GM12878 (cell line): ENCODE measurements at regions not wholly inside any gene's neighbourhood (a gene's known extent, or its start where the extent isn't known, plus 50 kb on each side); places are given as distances from the start of the nearest gene placed in this dataset.

ENCODE experiments used
- ATAC-seq: fragments of 200-7000 bp; cut with Tn5 transposase; 3 replicates; pipeline ENCODE4 v1.9.1; 2020; ENCODE audit warnings: mild to moderate bottlenecking, moderate library complexity
- BruUV-seq: library from RNA; stranded (reverse); fragments of 400-500 nt; replicated peaks from 2 replicates; lab custom pipeline; 2021; lab: Mats Ljungman, UMichigan
- CTCF ChIA-PET: fragments of 300-600 bp; sonication (Branson Sonifier 250); formaldehyde crosslinking; extraction: SDS; loops from one replicate; lab custom pipeline; 2021; ENCODE audit warnings: inconsistent platforms; lab: Yijun Ruan, JAX
- POLR2A ChIA-PET: fragments of 350-600 bp; formaldehyde crosslinking; extraction: SDS; loops from one replicate; lab custom pipeline; 2021; ENCODE audit warnings: inconsistent platforms; lab: Charles Lee
- RAD21 ChIA-PET: fragments of 300-600 bp; sonication (Branson Sonifier 250); formaldehyde crosslinking; loops from one replicate; lab custom pipeline; 2023; ENCODE audit warnings: antibody characterized with exemption; ENCODE audit not compliant: unreplicated experiment; lab: Charles Lee
- SMC1A ChIA-PET: fragments of 300-600 bp; sonication (Branson Sonifier 250); formaldehyde crosslinking; loops from one replicate; lab custom pipeline; 2023; ENCODE audit not compliant: unreplicated experiment, uncharacterized antibody; lab: Charles Lee
- DNase-seq: peaks from one replicate; pipeline ENCODE4 v3.0.0-alpha.2; 2011; ENCODE audit warnings: low read depth, low spot score
- FAIRE-seq: peaks from 3 replicates; lab custom pipeline; 2011; peaks lifted over from hg19 to GRCh38; lab: Jason Lieb, UNC
- H2AFZ ChIP-seq: 2 replicates; pipeline ENCODE4 v1.6.0; 2011; ENCODE audit warnings: low read depth, low read length, control low read depth; ENCODE audit not compliant: control insufficient read depth
- H3K27ac ChIP-seq: 2 replicates; pipeline ENCODE4 v1.5.1; 2011; ENCODE audit warnings: control low read depth; ENCODE audit not compliant: control insufficient read depth, insufficient read depth
- H3K27me3 ChIP-seq, 2 experiments: replicated peaks in 1 of 2; 2 replicates each; pipeline versions ENCODE4 v1.6.0 to v1.6.1; 2011; ENCODE audit warnings: low read length in 1 of 2; ENCODE audit not compliant: control insufficient read depth in 2 of 2, insufficient read depth in 2 of 2
- H3K36me3 ChIP-seq, 2 experiments: 2 replicates each; pipeline ENCODE4 v1.5.1; 2011; ENCODE audit warnings: low read length in 1 of 2; ENCODE audit not compliant: control insufficient read depth in 2 of 2, insufficient read depth in 2 of 2
- H3K4me1 ChIP-seq: 2 replicates; pipeline ENCODE4 v1.6.1; 2011; ENCODE audit warnings: mild to moderate bottlenecking, low read length, moderate library complexity, mixed read lengths; ENCODE audit not compliant: control insufficient read depth, insufficient read depth
- H3K4me2 ChIP-seq: 2 replicates; pipeline ENCODE4 v1.6.0; 2011; ENCODE audit warnings: control low read depth; ENCODE audit not compliant: control insufficient read depth, insufficient read depth
- H3K4me3 ChIP-seq: fragments of 200-600 bp; sonication (generic); 2 replicates; pipeline ENCODE4 v1.5.1; 2016
- H3K79me2 ChIP-seq: 2 replicates; pipeline ENCODE4 v1.6.0; 2011; ENCODE audit warnings: low read length; ENCODE audit not compliant: control insufficient read depth, insufficient read depth
- H3K9ac ChIP-seq: 2 replicates; pipeline ENCODE4 v1.8.0; 2011; ENCODE audit warnings: low read length, control low read depth, mixed read lengths; ENCODE audit not compliant: control insufficient read depth, insufficient read depth
- H3K9me3 ChIP-seq: replicated peaks from 3 replicates; pipeline ENCODE4 v1.5.1; 2011; ENCODE audit warnings: mild to moderate bottlenecking, low read length; ENCODE audit not compliant: control insufficient read depth, insufficient read depth
- H4K20me1 ChIP-seq: 2 replicates; pipeline ENCODE4 v1.6.0; 2011; ENCODE audit not compliant: control insufficient read depth, insufficient read depth
- ATF7 ChIP-seq: fragments of 450-650 bp; IDR thresholded peaks from 2 replicates; pipeline ENCODE4 v1.6.1; 2016; ENCODE audit warnings: low read depth, mild to moderate bottlenecking
- GABPA ChIP-seq: IDR thresholded peaks from 2 replicates; pipeline ENCODE4 v1.6.1; 2014; ENCODE audit warnings: antibody characterized with exemption, low read depth, mild to moderate bottlenecking, inconsistent platforms
- WGBS: methylation state at CpG from one replicate; pipeline ENCODE4 v1.1.6; 2016; ENCODE audit warnings: low lambda C conversion rate; ENCODE audit not compliant: insufficient replicate concordance, insufficient coverage; ENCODE audit errors: missing lambda C conversion rate; 5-methylcytosine and 5-hydroxymethylcytosine counted together
- in situ Hi-C: fragments of 300-500 bp; cut with MboI; formaldehyde crosslinking; loops from 9 replicates; pipeline ENCODE4 v1.14.3; 2018; ENCODE audit warnings: mixed read lengths
- intact Hi-C: fragments of 100-400 bp; cut with micrococcal nuclease; formaldehyde crosslinking; loops from one replicate; pipeline ENCODE4 v1.14.2; 2022; ENCODE audit not compliant: unreplicated experiment
- TF ChIP-seq, protein P1 (sequence below): fragments of 450-650 bp; formaldehyde crosslinking; IDR thresholded peaks from 2 replicates; pipeline ENCODE4 v1.5.0; 2022; ENCODE audit warnings: mild to moderate bottlenecking, missing genetic modification characterization

DNA sequence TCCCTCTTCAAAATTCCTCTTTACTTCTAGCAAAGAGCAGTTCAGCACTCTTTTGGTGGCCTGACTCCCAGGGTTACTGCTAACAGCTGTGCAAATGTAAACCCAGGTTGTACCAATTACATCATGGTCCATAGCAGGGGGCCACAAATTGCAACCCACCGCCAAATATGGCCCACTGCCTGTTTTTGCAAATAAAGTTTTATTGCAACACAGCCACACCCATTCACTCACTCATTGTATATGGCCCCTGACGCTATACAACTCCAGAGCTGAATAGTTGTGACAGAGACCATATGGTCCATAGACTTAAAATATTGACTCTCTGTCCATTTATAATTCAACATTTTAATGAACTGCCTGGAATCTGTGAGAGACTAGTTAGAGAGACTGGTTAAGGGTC is 233.4 kb downstream of the NFATC2 start:
- ChIA-PET SMC1A (interaction anchor here (1.0 to 4.4 kb wide), 4 partner anchors 13 to 322 kb away, joined by 3 to 28 read pairs (median 4); no protein-coding TSS in a partner anchor), CTCF (interaction anchor here (0.8 to 7.8 kb wide), 9 partner anchors 15 to 521 kb away, joined by 3 to 177 read pairs (median 7); partner anchors contain the start of gene BCAS4), POLR2A (no interaction called here), RAD21 (interaction anchor here (1.3 to 4.4 kb wide), 3 partner anchors 320 to 515 kb away, joined by 3 to 23 read pairs (median 3); partner anchors contain the start of gene BCAS4)
- in situ Hi-C loops (loop anchor here (5.0 kb wide), 2 partner anchors 322 to 517 kb away; no protein-coding TSS in a partner anchor), intact Hi-C loops (loop anchor here (5.0 kb wide), 1 partner anchor 517 kb away; no protein-coding TSS in a partner anchor)
- H3K9me3 ChIP-seq: peaks cover 1% of the 10 kb centered on the region; the same call in 1 of the 3 replicates
- TF ChIP-seq ATF7 (no peak), GABPA (no peak)
- TF ChIP-seq, protein P1, sequence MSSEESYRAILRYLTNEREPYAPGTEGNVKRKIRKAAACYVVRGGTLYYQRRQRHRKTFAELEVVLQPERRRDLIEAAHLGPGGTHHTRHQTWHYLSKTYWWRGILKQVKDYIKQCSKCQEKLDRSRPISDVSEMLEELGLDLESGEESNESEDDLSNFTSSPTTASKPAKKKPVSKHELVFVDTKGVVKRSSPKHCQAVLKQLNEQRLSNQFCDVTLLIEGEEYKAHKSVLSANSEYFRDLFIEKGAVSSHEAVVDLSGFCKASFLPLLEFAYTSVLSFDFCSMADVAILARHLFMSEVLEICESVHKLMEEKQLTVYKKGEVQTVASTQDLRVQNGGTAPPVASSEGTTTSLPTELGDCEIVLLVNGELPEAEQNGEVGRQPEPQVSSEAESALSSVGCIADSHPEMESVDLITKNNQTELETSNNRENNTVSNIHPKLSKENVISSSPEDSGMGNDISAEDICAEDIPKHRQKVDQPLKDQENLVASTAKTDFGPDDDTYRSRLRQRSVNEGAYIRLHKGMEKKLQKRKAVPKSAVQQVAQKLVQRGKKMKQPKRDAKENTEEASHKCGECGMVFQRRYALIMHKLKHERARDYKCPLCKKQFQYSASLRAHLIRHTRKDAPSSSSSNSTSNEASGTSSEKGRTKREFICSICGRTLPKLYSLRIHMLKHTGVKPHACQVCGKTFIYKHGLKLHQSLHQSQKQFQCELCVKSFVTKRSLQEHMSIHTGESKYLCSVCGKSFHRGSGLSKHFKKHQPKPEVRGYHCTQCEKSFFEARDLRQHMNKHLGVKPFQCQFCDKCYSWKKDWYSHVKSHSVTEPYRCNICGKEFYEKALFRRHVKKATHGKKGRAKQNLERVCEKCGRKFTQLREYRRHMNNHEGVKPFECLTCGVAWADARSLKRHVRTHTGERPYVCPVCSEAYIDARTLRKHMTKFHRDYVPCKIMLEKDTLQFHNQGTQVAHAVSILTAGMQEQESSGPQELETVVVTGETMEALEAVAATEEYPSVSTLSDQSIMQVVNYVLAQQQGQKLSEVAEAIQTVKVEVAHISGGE: no peak
- no peak for ATAC-seq
- no peak for DNase-seq
- no peak for FAIRE-seq
- H3K4me1 ChIP-seq: no peaks in the 10 kb centered on the region
- no TSS peak for BruUV-seq
- H2AFZ ChIP-seq: no peak overlapping the region
- peaks cover 2 to 7% of the 10 kb centered on the region in 2 experiments for H3K27me3 ChIP-seq
- H3K27ac ChIP-seq: no peak overlapping the region
- H3K36me3 ChIP-seq: no peaks in the 10 kb centered on the region
- H3K4me2 ChIP-seq: no peak overlapping the region
- H3K4me3 ChIP-seq: no peak overlapping the region
- H3K9ac ChIP-seq: no peak overlapping the region
- H3K79me2 ChIP-seq: no peaks in the 10 kb centered on the region
- 3% methylated on average over 2 of the region's 2 CpGs for WGBS
- H4K20me1 ChIP-seq: no peaks in the 10 kb centered on the region
